BLaER1 (cell line): ENCODE measurements at regions not wholly inside any gene's neighbourhood (a gene's known extent, or its start where the extent isn't known, plus 50 kb on each side); places are given as distances from the start of the nearest gene placed in this dataset.

Source experiments
- H3K27ac ChIP-seq: shearing (Covaris generic); formaldehyde crosslinking; 2 replicates; pipeline ENCODE4 v1.8.1; 2022
- H3K27me3 ChIP-seq: shearing (Covaris generic); formaldehyde crosslinking; 2 replicates; pipeline ENCODE4 v1.8.1; 2022
- H3K36me3 ChIP-seq: shearing (Covaris generic); formaldehyde crosslinking; 2 replicates; pipeline ENCODE4 v1.8.1; 2022
- H3K4me1 ChIP-seq: shearing (Covaris generic); formaldehyde crosslinking; 2 replicates; pipeline ENCODE4 v1.8.1; 2022
- H3K4me2 ChIP-seq: shearing (Covaris generic); formaldehyde crosslinking; 2 replicates; pipeline ENCODE4 v1.8.1; 2022
- H3K4me3 ChIP-seq: shearing (Covaris generic); formaldehyde crosslinking; 2 replicates; pipeline ENCODE4 v1.8.1; 2022
- H3K9ac ChIP-seq: shearing (Covaris generic); formaldehyde crosslinking; 2 replicates; pipeline ENCODE4 v1.8.1; 2022
- H3K9me3 ChIP-seq: shearing (Covaris generic); formaldehyde crosslinking; 2 replicates; pipeline ENCODE4 v1.8.1; 2022
- H4K20me1 ChIP-seq: shearing (Covaris generic); formaldehyde crosslinking; 2 replicates; pipeline ENCODE4 v1.8.1; 2022
- Cebpa-rat ChIP-seq: shearing (Covaris generic); IDR thresholded peaks from 2 replicates; pipeline ENCODE4 v1.8.1; 2022

GRCh38 chr1:67583462-67583950, 101.5 kb upstream of the GADD45A start:
- no peaks in the 10 kb centered on the region for H3K36me3 ChIP-seq
- peaks cover 14% of the 10 kb centered on the region for H3K4me1 ChIP-seq
- no peaks in the 10 kb centered on the region for H3K9me3 ChIP-seq
- no peak overlapping the region for H3K4me2 ChIP-seq
- no peak overlapping the region for H3K4me3 ChIP-seq
- no peaks in the 10 kb centered on the region for H4K20me1 ChIP-seq
- H3K27ac ChIP-seq: no peak overlapping the region
- no peak overlapping the region for H3K9ac ChIP-seq
- H3K27me3 ChIP-seq: no peaks in the 10 kb centered on the region
- no peak for TF ChIP-seq Cebpa-rat

- Histone ChIP-seq H4K20me1 (no peaks in the 10 kb centered on the region), H3K36me3 (no peaks in the 10 kb centered on the region), H3K27me3 (no peaks in the 10 kb centered on the region), H3K4me3 (no peak overlapping the region), H3K4me2 (no peak overlapping the region), H3K9me3 (no peaks in the 10 kb centered on the region), H3K9ac (no peak overlapping the region), H3K4me1 (peaks cover 14% of the 10 kb centered on the region), H3K27ac (no peak overlapping the region)
- TF ChIP-seq Cebpa-rat: no peak
These were observed 100.1 kb upstream of the GADD45A start for GRCh38 chr1:67584938-67585337.

- H3K9ac ChIP-seq: no peak overlapping the region
- H3K9me3 ChIP-seq: no peaks in the 10 kb centered on the region
- no peaks in the 10 kb centered on the region for H3K27me3 ChIP-seq
- H3K27ac ChIP-seq: no peak overlapping the region
- H3K36me3 ChIP-seq: no peaks in the 10 kb centered on the region
- no peak for TF ChIP-seq Cebpa-rat
- H3K4me2 ChIP-seq: no peak overlapping the region
- no peaks in the 10 kb centered on the region for H4K20me1 ChIP-seq
- no peak overlapping the region for H3K4me3 ChIP-seq
- H3K4me1 ChIP-seq: peaks cover 5% of the 10 kb centered on the region; the same call in 1 of the 2 replicates
These were observed 98.4 kb upstream of the GADD45A start for GRCh38 chr1:67586596-67586995.

- Histone ChIP-seq H3K36me3 (no peaks in the 10 kb centered on the region), H3K4me3 (no peak overlapping the region), H3K4me1 (peaks cover 2% of the 10 kb centered on the region; the same call in 1 of the 2 replicates), H3K9ac (no peak overlapping the region), H4K20me1 (no peaks in the 10 kb centered on the region), H3K4me2 (no peak overlapping the region), H3K27me3 (no peaks in the 10 kb centered on the region), H3K27ac (no peak overlapping the region), H3K9me3 (no peaks in the 10 kb centered on the region)
- no peak for TF ChIP-seq Cebpa-rat
These were observed 96.7 kb upstream of the GADD45A start for GRCh38 chr1:67588178-67588855.

- no peak overlapping the region for H3K4me3 ChIP-seq
- H3K9ac ChIP-seq: no peak overlapping the region
- H3K4me2 ChIP-seq: no peak overlapping the region
- H3K9me3 ChIP-seq: no peaks in the 10 kb centered on the region
- no peak for TF ChIP-seq Cebpa-rat
- no peaks in the 10 kb centered on the region for H3K27me3 ChIP-seq
- no peaks in the 10 kb centered on the region for H3K4me1 ChIP-seq
- no peaks in the 10 kb centered on the region for H4K20me1 ChIP-seq
- H3K36me3 ChIP-seq: no peaks in the 10 kb centered on the region
- no peak overlapping the region for H3K27ac ChIP-seq
These were observed 95.3 kb upstream of the GADD45A start for GRCh38 chr1:67589519-67590233.

GRCh38 chr1:67590329-67590728, 94.7 kb upstream of the GADD45A start:
- H3K9ac ChIP-seq: no peak overlapping the region
- H3K4me3 ChIP-seq: no peak overlapping the region
- H3K4me2 ChIP-seq: no peak overlapping the region
- no peak for TF ChIP-seq Cebpa-rat
- H3K4me1 ChIP-seq: no peaks in the 10 kb centered on the region
- H3K9me3 ChIP-seq: no peaks in the 10 kb centered on the region
- H3K27ac ChIP-seq: no peak overlapping the region
- H3K36me3 ChIP-seq: no peaks in the 10 kb centered on the region
- H3K27me3 ChIP-seq: no peaks in the 10 kb centered on the region
- no peaks in the 10 kb centered on the region for H4K20me1 ChIP-seq

- Histone ChIP-seq H3K9me3 (no peaks in the 10 kb centered on the region), H3K27me3 (no peaks in the 10 kb centered on the region), H3K36me3 (no peaks in the 10 kb centered on the region), H4K20me1 (no peaks in the 10 kb centered on the region), H3K9ac (no peak overlapping the region), H3K27ac (no peak overlapping the region), H3K4me2 (no peak overlapping the region), H3K4me3 (no peak overlapping the region), H3K4me1 (no peaks in the 10 kb centered on the region)
- TF ChIP-seq Cebpa-rat: no peak
These were observed 90.2 kb upstream of the GADD45A start for GRCh38 chr1:67594764-67595163.

GRCh38 chr1:67596674-67597073, 88.3 kb upstream of the GADD45A start:
- H3K9ac ChIP-seq: no peak overlapping the region
- no peaks in the 10 kb centered on the region for H3K4me1 ChIP-seq
- H3K36me3 ChIP-seq: no peaks in the 10 kb centered on the region
- no peaks in the 10 kb centered on the region for H4K20me1 ChIP-seq
- H3K4me2 ChIP-seq: no peak overlapping the region
- TF ChIP-seq Cebpa-rat: no peak
- no peak overlapping the region for H3K27ac ChIP-seq
- H3K9me3 ChIP-seq: no peaks in the 10 kb centered on the region
- H3K4me3 ChIP-seq: no peak overlapping the region
- no peaks in the 10 kb centered on the region for H3K27me3 ChIP-seq

GRCh38 chr1:67597336-67597735, 87.7 kb upstream of the GADD45A start:
- H3K9ac ChIP-seq: no peak overlapping the region
- H3K9me3 ChIP-seq: no peaks in the 10 kb centered on the region

GRCh38 chr1:67599085-67599484, 85.9 kb upstream of the GADD45A start:
- Histone ChIP-seq H3K4me3 (no peak overlapping the region), H3K9me3 (no peaks in the 10 kb centered on the region), H4K20me1 (no peaks in the 10 kb centered on the region), H3K9ac (no peak overlapping the region), H3K4me1 (no peaks in the 10 kb centered on the region), H3K27ac (no peak overlapping the region), H3K4me2 (no peak overlapping the region), H3K27me3 (no peaks in the 10 kb centered on the region), H3K36me3 (no peaks in the 10 kb centered on the region)
- no peak for TF ChIP-seq Cebpa-rat

More at GRCh38 chr1:67597336-67597735, 87.7 kb upstream of the GADD45A start:
- no peak overlapping the region for H3K4me3 ChIP-seq
- no peaks in the 10 kb centered on the region for H3K4me1 ChIP-seq
- no peaks in the 10 kb centered on the region for H4K20me1 ChIP-seq
- no peak overlapping the region for H3K27ac ChIP-seq
- H3K27me3 ChIP-seq: no peaks in the 10 kb centered on the region
- no peaks in the 10 kb centered on the region for H3K36me3 ChIP-seq
- no peak for TF ChIP-seq Cebpa-rat
- H3K4me2 ChIP-seq: no peak overlapping the region
